HepG2 (cell line): ENCODE measurements at regions not wholly inside any gene's neighbourhood (a gene's known extent, or its start where the extent isn't known, plus 50 kb on each side); places are given as distances from the start of the nearest gene placed in this dataset.

ENCODE experiments used
- BRD4 ChIP-seq: sonication (generic); formaldehyde crosslinking; IDR thresholded peaks from 2 replicates; pipeline ENCODE4 v1.4.0; 2020; ENCODE audit warnings: missing genetic modification reagents
- KLF15 ChIP-seq: sonication (generic); formaldehyde crosslinking; IDR thresholded peaks from 2 replicates; pipeline ENCODE4 v1.8.1; 2023; ENCODE audit warnings: borderline replicate concordance, mild to moderate bottlenecking, inconsistent platforms, missing genetic modification reagents, mixed read lengths
- KMT2B ChIP-seq: IDR thresholded peaks from 2 replicates; pipeline ENCODE4 v1.6.1; 2016; ENCODE audit warnings: missing genetic modification reagents, missing compliant biosample characterization
- PITX1 ChIP-seq: sonication (generic); formaldehyde crosslinking; IDR thresholded peaks from 2 replicates; pipeline ENCODE4 v1.5.1; 2020; ENCODE audit warnings: mild to moderate bottlenecking, missing genetic modification reagents
- SALL1 ChIP-seq: sonication (generic); formaldehyde crosslinking; IDR thresholded peaks from 2 replicates; pipeline ENCODE4 v1.8.0; 2022; ENCODE audit warnings: mild to moderate bottlenecking, missing genetic modification reagents
- TFE3 ChIP-seq: IDR thresholded peaks from 2 replicates; pipeline ENCODE4 v1.6.1; 2016
- ZNF564 ChIP-seq: sonication (generic); formaldehyde crosslinking; IDR thresholded peaks from 2 replicates; pipeline ENCODE4 v1.8.1; 2023; ENCODE audit warnings: mild to moderate bottlenecking, missing genetic modification reagents
- ZNF724P ChIP-seq: sonication (generic); formaldehyde crosslinking; IDR thresholded peaks from 2 replicates; pipeline ENCODE4 v1.8.0; 2022; ENCODE audit warnings: missing genetic modification reagents, borderline replicate concordance
- ZNF790 ChIP-seq: sonication (generic); formaldehyde crosslinking; IDR thresholded peaks from 2 replicates; pipeline ENCODE4 v1.8.0; 2022; ENCODE audit warnings: missing genetic modification reagents, mild to moderate bottlenecking, borderline replicate concordance
- ZNF816 ChIP-seq: sonication (generic); formaldehyde crosslinking; IDR thresholded peaks from 2 replicates; pipeline ENCODE4 v1.8.0; 2022; ENCODE audit warnings: missing genetic modification reagents, mild to moderate bottlenecking, borderline replicate concordance
- TF ChIP-seq, protein P1 (sequence below): sonication (generic); formaldehyde crosslinking; IDR thresholded peaks from 2 replicates; pipeline ENCODE4 v1.4.0; 2020; ENCODE audit warnings: missing genetic modification reagents
- TF ChIP-seq, protein P2 (sequence below): sonication (generic); IDR thresholded peaks from 2 replicates; pipeline ENCODE4 v1.6.1; 2016; ENCODE audit warnings: low read depth, borderline replicate concordance
- TF ChIP-seq, protein P3 (sequence below): IDR thresholded peaks from 2 replicates; pipeline ENCODE4 v1.6.1; 2016; ENCODE audit warnings: low read depth, missing genetic modification reagents, missing compliant biosample characterization
- TF ChIP-seq, protein P4 (sequence below): sonication (generic); formaldehyde crosslinking; IDR thresholded peaks from 2 replicates; pipeline ENCODE4 v1.4.0; 2020; ENCODE audit warnings: missing genetic modification reagents, mild to moderate bottlenecking, borderline replicate concordance
- TF ChIP-seq, protein P5 (sequence below): IDR thresholded peaks from 2 replicates; pipeline ENCODE4 v1.6.1; 2016

DNA sequence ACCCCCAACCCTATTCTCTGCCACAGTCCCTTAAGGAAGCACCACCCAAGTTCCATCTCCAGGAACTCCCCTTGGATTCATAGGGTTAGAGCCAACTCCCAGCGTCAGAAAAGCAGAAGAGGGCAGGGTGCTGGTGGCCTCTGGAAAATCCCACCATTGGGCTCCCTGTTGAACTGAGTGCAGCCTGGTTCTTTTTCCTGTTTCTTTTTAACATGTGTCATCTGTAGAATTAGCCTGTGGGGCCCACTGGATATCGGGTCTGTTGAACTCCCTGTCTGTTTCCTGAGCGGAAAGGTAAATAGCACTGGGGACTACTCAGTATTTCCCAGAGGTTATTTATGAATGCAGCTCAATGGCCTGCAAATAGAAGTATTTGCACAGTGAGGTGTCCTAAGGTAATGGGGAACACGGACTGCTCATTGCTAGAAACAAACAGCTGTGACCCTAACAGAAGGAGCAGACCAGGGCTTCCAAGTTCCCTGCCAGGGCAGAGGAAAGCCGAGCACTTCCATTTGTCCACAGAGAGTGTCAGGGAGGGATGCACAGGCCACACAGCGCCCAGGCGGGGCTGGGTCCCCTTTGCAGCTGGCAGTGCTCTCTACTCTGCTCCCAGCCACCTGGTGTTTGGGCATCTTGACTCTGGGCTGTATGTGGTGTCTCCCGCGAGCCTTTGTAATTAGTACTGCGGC lies 102.6 kb downstream of the FHDC1 start (continued):
- TF ChIP-seq, protein P1, sequence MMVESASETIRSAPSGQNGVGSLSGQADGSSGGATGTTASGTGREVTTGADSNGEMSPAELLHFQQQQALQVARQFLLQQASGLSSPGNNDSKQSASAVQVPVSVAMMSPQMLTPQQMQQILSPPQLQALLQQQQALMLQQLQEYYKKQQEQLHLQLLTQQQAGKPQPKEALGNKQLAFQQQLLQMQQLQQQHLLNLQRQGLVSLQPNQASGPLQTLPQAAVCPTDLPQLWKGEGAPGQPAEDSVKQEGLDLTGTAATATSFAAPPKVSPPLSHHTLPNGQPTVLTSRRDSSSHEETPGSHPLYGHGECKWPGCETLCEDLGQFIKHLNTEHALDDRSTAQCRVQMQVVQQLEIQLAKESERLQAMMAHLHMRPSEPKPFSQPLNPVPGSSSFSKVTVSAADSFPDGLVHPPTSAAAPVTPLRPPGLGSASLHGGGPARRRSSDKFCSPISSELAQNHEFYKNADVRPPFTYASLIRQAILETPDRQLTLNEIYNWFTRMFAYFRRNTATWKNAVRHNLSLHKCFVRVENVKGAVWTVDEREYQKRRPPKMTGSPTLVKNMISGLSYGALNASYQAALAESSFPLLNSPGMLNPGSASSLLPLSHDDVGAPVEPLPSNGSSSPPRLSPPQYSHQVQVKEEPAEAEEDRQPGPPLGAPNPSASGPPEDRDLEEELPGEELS (CRISPR knock-in tag), result peak; percentile 91
- TF ChIP-seq PITX1 (CRISPR knock-in tag), result peak; percentile 80
- TF ChIP-seq, protein P2, sequence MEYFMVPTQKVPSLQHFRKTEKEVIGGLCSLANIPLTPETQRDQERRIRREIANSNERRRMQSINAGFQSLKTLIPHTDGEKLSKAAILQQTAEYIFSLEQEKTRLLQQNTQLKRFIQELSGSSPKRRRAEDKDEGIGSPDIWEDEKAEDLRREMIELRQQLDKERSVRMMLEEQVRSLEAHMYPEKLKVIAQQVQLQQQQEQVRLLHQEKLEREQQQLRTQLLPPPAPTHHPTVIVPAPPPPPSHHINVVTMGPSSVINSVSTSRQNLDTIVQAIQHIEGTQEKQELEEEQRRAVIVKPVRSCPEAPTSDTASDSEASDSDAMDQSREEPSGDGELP, result peak; percentile 90
- TF ChIP-seq, protein P3, sequence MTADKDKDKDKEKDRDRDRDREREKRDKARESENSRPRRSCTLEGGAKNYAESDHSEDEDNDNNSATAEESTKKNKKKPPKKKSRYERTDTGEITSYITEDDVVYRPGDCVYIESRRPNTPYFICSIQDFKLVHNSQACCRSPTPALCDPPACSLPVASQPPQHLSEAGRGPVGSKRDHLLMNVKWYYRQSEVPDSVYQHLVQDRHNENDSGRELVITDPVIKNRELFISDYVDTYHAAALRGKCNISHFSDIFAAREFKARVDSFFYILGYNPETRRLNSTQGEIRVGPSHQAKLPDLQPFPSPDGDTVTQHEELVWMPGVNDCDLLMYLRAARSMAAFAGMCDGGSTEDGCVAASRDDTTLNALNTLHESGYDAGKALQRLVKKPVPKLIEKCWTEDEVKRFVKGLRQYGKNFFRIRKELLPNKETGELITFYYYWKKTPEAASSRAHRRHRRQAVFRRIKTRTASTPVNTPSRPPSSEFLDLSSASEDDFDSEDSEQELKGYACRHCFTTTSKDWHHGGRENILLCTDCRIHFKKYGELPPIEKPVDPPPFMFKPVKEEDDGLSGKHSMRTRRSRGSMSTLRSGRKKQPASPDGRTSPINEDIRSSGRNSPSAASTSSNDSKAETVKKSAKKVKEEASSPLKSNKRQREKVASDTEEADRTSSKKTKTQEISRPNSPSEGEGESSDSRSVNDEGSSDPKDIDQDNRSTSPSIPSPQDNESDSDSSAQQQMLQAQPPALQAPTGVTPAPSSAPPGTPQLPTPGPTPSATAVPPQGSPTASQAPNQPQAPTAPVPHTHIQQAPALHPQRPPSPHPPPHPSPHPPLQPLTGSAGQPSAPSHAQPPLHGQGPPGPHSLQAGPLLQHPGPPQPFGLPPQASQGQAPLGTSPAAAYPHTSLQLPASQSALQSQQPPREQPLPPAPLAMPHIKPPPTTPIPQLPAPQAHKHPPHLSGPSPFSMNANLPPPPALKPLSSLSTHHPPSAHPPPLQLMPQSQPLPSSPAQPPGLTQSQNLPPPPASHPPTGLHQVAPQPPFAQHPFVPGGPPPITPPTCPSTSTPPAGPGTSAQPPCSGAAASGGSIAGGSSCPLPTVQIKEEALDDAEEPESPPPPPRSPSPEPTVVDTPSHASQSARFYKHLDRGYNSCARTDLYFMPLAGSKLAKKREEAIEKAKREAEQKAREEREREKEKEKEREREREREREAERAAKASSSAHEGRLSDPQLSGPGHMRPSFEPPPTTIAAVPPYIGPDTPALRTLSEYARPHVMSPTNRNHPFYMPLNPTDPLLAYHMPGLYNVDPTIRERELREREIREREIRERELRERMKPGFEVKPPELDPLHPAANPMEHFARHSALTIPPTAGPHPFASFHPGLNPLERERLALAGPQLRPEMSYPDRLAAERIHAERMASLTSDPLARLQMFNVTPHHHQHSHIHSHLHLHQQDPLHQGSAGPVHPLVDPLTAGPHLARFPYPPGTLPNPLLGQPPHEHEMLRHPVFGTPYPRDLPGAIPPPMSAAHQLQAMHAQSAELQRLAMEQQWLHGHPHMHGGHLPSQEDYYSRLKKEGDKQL (CRISPR knock-in tag), result 0 out of 2 replicates have a peak, but pooled peaks have one; percentile 24
- 0 out of 2 replicates have a peak, but pooled peaks have one; percentile 40 for TF ChIP-seq ZNF816 (CRISPR knock-in tag)
- TF ChIP-seq KMT2B (CRISPR knock-in tag), result 0 out of 2 replicates have a peak, but pooled peaks have one; percentile 28
- no peak for TF ChIP-seq KLF15
- TF ChIP-seq ZNF724P (CRISPR knock-in tag), result 0 out of 2 replicates have a peak, but pooled peaks have one; percentile 28
- TF ChIP-seq, protein P4, sequence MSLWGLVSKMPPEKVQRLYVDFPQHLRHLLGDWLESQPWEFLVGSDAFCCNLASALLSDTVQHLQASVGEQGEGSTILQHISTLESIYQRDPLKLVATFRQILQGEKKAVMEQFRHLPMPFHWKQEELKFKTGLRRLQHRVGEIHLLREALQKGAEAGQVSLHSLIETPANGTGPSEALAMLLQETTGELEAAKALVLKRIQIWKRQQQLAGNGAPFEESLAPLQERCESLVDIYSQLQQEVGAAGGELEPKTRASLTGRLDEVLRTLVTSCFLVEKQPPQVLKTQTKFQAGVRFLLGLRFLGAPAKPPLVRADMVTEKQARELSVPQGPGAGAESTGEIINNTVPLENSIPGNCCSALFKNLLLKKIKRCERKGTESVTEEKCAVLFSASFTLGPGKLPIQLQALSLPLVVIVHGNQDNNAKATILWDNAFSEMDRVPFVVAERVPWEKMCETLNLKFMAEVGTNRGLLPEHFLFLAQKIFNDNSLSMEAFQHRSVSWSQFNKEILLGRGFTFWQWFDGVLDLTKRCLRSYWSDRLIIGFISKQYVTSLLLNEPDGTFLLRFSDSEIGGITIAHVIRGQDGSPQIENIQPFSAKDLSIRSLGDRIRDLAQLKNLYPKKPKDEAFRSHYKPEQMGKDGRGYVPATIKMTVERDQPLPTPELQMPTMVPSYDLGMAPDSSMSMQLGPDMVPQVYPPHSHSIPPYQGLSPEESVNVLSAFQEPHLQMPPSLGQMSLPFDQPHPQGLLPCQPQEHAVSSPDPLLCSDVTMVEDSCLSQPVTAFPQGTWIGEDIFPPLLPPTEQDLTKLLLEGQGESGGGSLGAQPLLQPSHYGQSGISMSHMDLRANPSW (CRISPR knock-in tag), result 0 out of 2 replicates have a peak, but pooled peaks have one; percentile 61
- TF ChIP-seq, protein P5, sequence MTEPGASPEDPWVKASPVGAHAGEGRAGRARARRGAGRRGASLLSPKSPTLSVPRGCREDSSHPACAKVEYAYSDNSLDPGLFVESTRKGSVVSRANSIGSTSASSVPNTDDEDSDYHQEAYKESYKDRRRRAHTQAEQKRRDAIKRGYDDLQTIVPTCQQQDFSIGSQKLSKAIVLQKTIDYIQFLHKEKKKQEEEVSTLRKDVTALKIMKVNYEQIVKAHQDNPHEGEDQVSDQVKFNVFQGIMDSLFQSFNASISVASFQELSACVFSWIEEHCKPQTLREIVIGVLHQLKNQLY (CRISPR knock-in tag), result no peak
- TF ChIP-seq ZNF790 (CRISPR knock-in tag), result no peak
- TF ChIP-seq ZNF564, result peak; percentile 33; the same call in 1 of the 2 replicates
- TF ChIP-seq TFE3 (CRISPR knock-in tag), result 0 out of 2 replicates have a peak, but pooled peaks have one; percentile 13
- TF ChIP-seq SALL1 (CRISPR knock-in tag), result peak; percentile 62
- no peak for TF ChIP-seq BRD4 (CRISPR knock-in tag)
